B cell (primary cell): ENCODE measurements at regions not wholly inside any gene's neighbourhood (a gene's known extent, or its start where the extent isn't known, plus 50 kb on each side); places are given as distances from the start of the nearest gene placed in this dataset.

Experiments
- ATAC-seq: fragments of 200-7000 bp; cut with Tn5 transposase; one replicate; pipeline ENCODE4 v1.10.0; 2021; ENCODE audit warnings: low read depth, mild to moderate bottlenecking, moderate number of reproducible peaks, moderate library complexity
- CTCF ChIA-PET: fragments of 350-600 bp; sonication (Branson Sonifier 250); formaldehyde crosslinking; loops from one replicate; lab custom pipeline; 2021; ENCODE audit warnings: antibody characterized with exemption, inconsistent platforms; lab: Charles Lee
- POLR2A ChIA-PET: fragments of 350-600 bp; sonication (Branson Sonifier 250); formaldehyde crosslinking; loops from one replicate; lab custom pipeline; 2021; ENCODE audit warnings: antibody characterized with exemption; lab: Charles Lee
- DNase-seq: peaks from one replicate; pipeline ENCODE4 v3.0.0; 2013
- H2AFZ ChIP-seq: 2 replicates; pipeline ENCODE4 v1.6.1; 2012; ENCODE audit warnings: mild to moderate bottlenecking, low read depth, low read length; ENCODE audit not compliant: insufficient read depth, poor library complexity, severe bottlenecking
- H3K27ac ChIP-seq, 2 donors: 1 replicate in 1 of 2; 2 replicates in 1 of 2; pipeline ENCODE4 v1.5.1; 2012 to 2013; ENCODE audit warnings: low read length in 2 of 2, mild to moderate bottlenecking in 2 of 2, moderate library complexity in 1 of 2
- H3K27me3 ChIP-seq, 4 experiments: fragments of 200-600 bp in 1 of 4; sonication (generic) in 1 of 4; replicated peaks in 1 of 4; 1 replicate in 2 of 4; 2 replicates in 2 of 4; pipeline versions ENCODE4 v1.6.1 to v1.7.0; 2013 to 2016; ENCODE audit warnings: low read length in 3 of 4, mild to moderate bottlenecking in 2 of 4, mixed read lengths in 1 of 4, moderate library complexity in 1 of 4; ENCODE audit not compliant: insufficient read depth in 4 of 4, control insufficient read depth in 3 of 4; ENCODE audit errors: control extremely low read depth in 1 of 4
- H3K36me3 ChIP-seq, 2 experiments: replicated peaks in 1 of 2; 1 replicate in 1 of 2; 2 replicates in 1 of 2; pipeline versions ENCODE4 v1.6.1 to v1.7.1; 2013; ENCODE audit warnings: low read length in 1 of 2; ENCODE audit not compliant: insufficient read depth in 2 of 2, control insufficient read depth in 1 of 2; ENCODE audit errors: control extremely low read depth in 1 of 2, extremely low read depth in 1 of 2
- H3K4me1 ChIP-seq, 2 donors: fragments of 200-600 bp in 1 of 2; sonication (generic) in 1 of 2; 1 replicate in 1 of 2; 2 replicates in 1 of 2; pipeline versions ENCODE4 v1.5.1 to v1.6.1; 2013 to 2017; ENCODE audit warnings: low read length in 2 of 2; ENCODE audit not compliant: control insufficient read depth in 2 of 2, insufficient read depth in 2 of 2
- H3K4me2 ChIP-seq: replicated peaks from 2 replicates; pipeline ENCODE3; 2012; ENCODE audit warnings: mild to moderate bottlenecking, low read depth, low read length; ENCODE audit not compliant: poor library complexity, severe bottlenecking
- H3K4me3 ChIP-seq, 5 experiments: fragments of 200-600 bp in 1 of 5; sonication (generic) in 1 of 5; 1 replicate in 3 of 5; 2 replicates in 2 of 5; pipeline versions ENCODE4 v1.5.1 to v1.7.0; 2011 to 2016; ENCODE audit warnings: low read length in 4 of 5, mild to moderate bottlenecking in 4 of 5, low read depth in 2 of 5, control low read depth in 1 of 5, moderate library complexity in 1 of 5; ENCODE audit not compliant: insufficient read depth in 1 of 5; ENCODE audit errors: control extremely low read depth in 1 of 5, extremely low read depth in 1 of 5
- H3K79me2 ChIP-seq: fragments of 200-600 bp; sonication (generic); one replicate; pipeline ENCODE4 v1.6.0; 2016; ENCODE audit warnings: low read length; ENCODE audit not compliant: control insufficient read depth, insufficient read depth
- H3K9ac ChIP-seq: fragments of 200-600 bp; sonication (generic); 2 replicates; pipeline ENCODE4 v1.6.1; 2017; ENCODE audit warnings: mild to moderate bottlenecking, low read length, moderate library complexity
- H3K9me3 ChIP-seq, 3 donors: one replicate each; pipeline versions ENCODE4 v1.6.1 to v1.7.1; 2013; ENCODE audit warnings: low read length in 2 of 3; ENCODE audit not compliant: control insufficient read depth in 2 of 3, insufficient read depth in 1 of 3; ENCODE audit errors: control extremely low read depth in 1 of 3
- H4K20me1 ChIP-seq: 2 replicates; pipeline ENCODE4 v1.6.0; 2012; ENCODE audit warnings: mild to moderate bottlenecking, low read length; ENCODE audit not compliant: insufficient read depth, control insufficient read depth, poor library complexity, severe bottlenecking
- H3K27ac Mint-ChIP-seq: one replicate; pipeline ENCODE4 v1.8.0; 2021; ENCODE audit warnings: mixed read lengths
- H3K27me3 Mint-ChIP-seq: one replicate; pipeline ENCODE4 v1.8.0; 2021; ENCODE audit warnings: mixed read lengths
- H3K4me1 Mint-ChIP-seq: one replicate; pipeline ENCODE4 v1.8.0; 2021; ENCODE audit warnings: mixed read lengths
- H3K4me3 Mint-ChIP-seq: one replicate; pipeline ENCODE4 v1.8.0; 2021; ENCODE audit warnings: mixed read lengths
- H3K9me3 Mint-ChIP-seq: one replicate; pipeline ENCODE4 v1.8.0; 2022; ENCODE audit warnings: mixed read lengths; ENCODE audit not compliant: insufficient read depth
- CTCF ChIP-seq: fragments of 200-600 bp; IDR thresholded peaks from one replicate; pipeline ENCODE4 v1.8.0; 2022; ENCODE audit warnings: antibody characterized with exemption, mild to moderate bottlenecking
- EZH2 ChIP-seq: IDR thresholded peaks from 2 replicates; pipeline ENCODE4 v1.6.1; 2012; ENCODE audit warnings: borderline replicate concordance, low read depth, mild to moderate bottlenecking, moderate library complexity, low read length; ENCODE audit not compliant: insufficient read depth, poor library complexity, severe bottlenecking
- WGBS: methylation state at CpG from one replicate; pipeline ENCODE4 v1.1.5; 2013; ENCODE audit warnings: missing lambda C conversion rate; ENCODE audit not compliant: insufficient coverage; 5-methylcytosine and 5-hydroxymethylcytosine counted together
- intact Hi-C: fragments of 100-400 bp; cut with micrococcal nuclease; formaldehyde crosslinking; loops from one replicate; pipeline ENCODE4 v1.10.0; 2022

DNA sequence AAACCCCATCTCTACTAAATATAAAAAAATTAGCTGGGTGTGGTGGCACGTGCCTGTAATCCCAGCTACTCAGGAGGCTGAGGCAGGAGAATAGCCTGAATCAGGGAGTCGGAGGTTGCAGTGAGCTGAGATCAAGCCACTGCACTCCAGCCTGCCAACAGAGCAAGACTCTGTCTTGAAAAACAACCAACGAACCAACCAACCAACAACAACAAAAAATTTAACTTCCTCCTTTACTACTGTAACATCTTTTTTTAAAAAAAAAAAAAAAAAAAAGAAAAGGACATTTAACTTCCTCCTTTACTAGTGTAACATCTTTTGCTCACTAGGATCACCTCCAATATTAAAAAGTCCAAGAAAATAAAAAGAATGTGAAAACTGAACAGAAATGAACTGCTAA lies 92.3 kb upstream of the TMEM168 start:
- no peak for TF ChIP-seq CTCF
- TF ChIP-seq EZH2, result no peak
- H2AFZ ChIP-seq, result no peak overlapping the region
- Mint-ChIP-seq H3K4me1 (peaks cover 33% of the 10 kb centered on the region), H3K4me3 (peak overlapping the region; percentile 27), H3K27me3 (no peaks in the 10 kb centered on the region), H3K9me3 (peaks cover 3% of the 10 kb centered on the region), H3K27ac (peak overlapping the region; percentile 74)
- H3K27me3 ChIP-seq, result no peaks in the 10 kb centered on the region
- H3K9ac ChIP-seq, result peak overlapping the region; percentile 7
- peak; percentile 50 for DNase-seq
- ATAC-seq, result peak; percentile 81
- peak overlapping the region; percentile 36 for H3K4me2 ChIP-seq
- H3K4me3 ChIP-seq, result no peak overlapping the region
- no peaks in the 10 kb centered on the region for H3K36me3 ChIP-seq
- H3K4me1 ChIP-seq, result peaks cover 14 to 18% of the 10 kb centered on the region in 2 donors
- H3K27ac ChIP-seq, result peak overlapping the region; percentile 45 to 49
- peaks cover 35% of the 10 kb centered on the region for H3K79me2 ChIP-seq
- 0% methylated on average over 1 of the region's 3 CpGs for WGBS
- intact Hi-C loops, result loop anchor here (1.0 to 10.0 kb wide), 3 partner anchors 57 to 428 kb away; partner anchors contain the start of genes IFRD1 and TMEM168
- H3K9me3 ChIP-seq, result peaks cover 0 to 7% (median 0%) of the 10 kb centered on the region in 3 donors
- ChIA-PET POLR2A (no interaction called here), CTCF (interaction anchor here (0.9 kb wide), 1 partner anchor 17 kb away, joined by 3 read pairs; no protein-coding TSS in a partner anchor)
- no peaks in the 10 kb centered on the region for H4K20me1 ChIP-seq

DNA sequence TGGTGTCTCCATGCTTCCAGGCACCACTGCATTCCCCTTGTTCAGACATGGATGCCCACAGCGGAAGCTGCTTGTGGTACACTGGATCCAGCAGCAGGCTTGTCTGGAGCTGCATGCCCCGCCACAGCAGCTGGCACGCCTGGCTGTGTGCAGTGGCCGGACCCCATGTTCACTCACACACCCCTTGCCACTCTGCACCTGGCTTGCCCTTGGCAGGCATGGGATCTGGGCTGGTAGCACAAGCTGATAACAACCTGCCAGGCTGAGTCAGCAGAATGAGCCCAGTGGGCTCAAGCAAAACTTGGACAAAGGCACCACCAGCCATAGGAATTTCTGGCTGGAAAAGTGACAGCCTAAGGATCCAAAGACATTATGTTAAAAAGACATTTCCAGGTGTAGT lies 91.8 kb upstream of the TMEM168 start:
- ChIA-PET POLR2A (no interaction called here), CTCF (interaction anchor here (0.9 kb wide), 1 partner anchor 17 kb away, joined by 3 read pairs; no protein-coding TSS in a partner anchor)
- 92% methylated on average over 4 of the region's 4 CpGs for WGBS
- Histone ChIP-seq H4K20me1 (no peaks in the 10 kb centered on the region), H3K9ac (peak overlapping the region; percentile 7), H3K27me3 (no peaks in the 10 kb centered on the region), H3K79me2 (peaks cover 35% of the 10 kb centered on the region), H2AFZ (no peak overlapping the region), H3K27ac (peak overlapping the region; percentile 45 to 49), H3K9me3 (peaks cover 0 to 7% (median 0%) of the 10 kb centered on the region in 3 donors), H3K4me2 (peak overlapping the region; percentile 36), H3K4me3 (no peak overlapping the region), H3K4me1 (peaks cover 15 to 21% of the 10 kb centered on the region in 2 donors), H3K36me3 (no peaks in the 10 kb centered on the region)
- ATAC-seq (no peak), DNase-seq (no peak)
- intact Hi-C loops, result loop anchor here (1.0 to 10.0 kb wide), 3 partner anchors 57 to 427 kb away; partner anchors contain the start of genes IFRD1 and TMEM168
- peaks cover 3% of the 10 kb centered on the region for H3K9me3 Mint-ChIP-seq
- no peaks in the 10 kb centered on the region for H3K27me3 Mint-ChIP-seq
- H3K4me1 Mint-ChIP-seq, result peaks cover 33% of the 10 kb centered on the region
- peak overlapping the region; percentile 74 for H3K27ac Mint-ChIP-seq
- TF ChIP-seq CTCF (no peak), EZH2 (no peak)
- H3K4me3 Mint-ChIP-seq, result no peak overlapping the region
